IMR-90 (cell line): ENCODE measurements at regions not wholly inside any gene's neighbourhood (a gene's known extent, or its start where the extent isn't known, plus 50 kb on each side); places are given as distances from the start of the nearest gene placed in this dataset.

ENCODE experiments used
- ATAC-seq: fragments of 200-7000 bp; cut with Tn5 transposase; 2 replicates; pipeline ENCODE4 v1.9.1; 2020; ENCODE audit warnings: low read depth, mild to moderate bottlenecking, moderate library complexity
- BruUV-seq: library from RNA; stranded (reverse); fragments of 400-500 nt; replicated peaks from 2 replicates; lab custom pipeline; 2021; lab: Mats Ljungman, UMichigan
- CTCF ChIA-PET: fragments of 300-600 bp; formaldehyde crosslinking; extraction: SDS; loops from one replicate; lab custom pipeline; 2021; ENCODE audit warnings: antibody characterized with exemption; lab: Yijun Ruan, JAX
- POLR2A ChIA-PET: fragments of 300-600 bp; sonication (Branson Sonifier 250); formaldehyde crosslinking; loops from one replicate; lab custom pipeline; 2022; ENCODE audit warnings: antibody characterized with exemption; ENCODE audit not compliant: unreplicated experiment; lab: Charles Lee
- DNase-seq: peaks from one replicate; pipeline ENCODE4 v3.0.0; 2013
- H2AFZ ChIP-seq: replicated peaks from 2 replicates; pipeline ENCODE3; 2013; ENCODE audit warnings: low read length, mild to moderate bottlenecking; ENCODE audit not compliant: poor library complexity
- H2AK5ac ChIP-seq: 2 replicates; pipeline ENCODE4 v1.6.1; 2013; ENCODE audit warnings: low read depth, low read length, inconsistent platforms
- H2AK9ac ChIP-seq: replicated peaks from 2 replicates; pipeline ENCODE3; 2013; ENCODE audit warnings: mild to moderate bottlenecking, low read depth, low read length, moderate library complexity; ENCODE audit not compliant: poor library complexity
- H2BK120ac ChIP-seq: 2 replicates; pipeline ENCODE4 v1.6.1; 2013; ENCODE audit warnings: low read depth, low read length, inconsistent platforms
- H2BK15ac ChIP-seq: 3 replicates; pipeline ENCODE4 v1.6.1; 2013; ENCODE audit warnings: low read depth, low read length, inconsistent platforms
- H2BK20ac ChIP-seq: 2 replicates; pipeline ENCODE4 v1.6.1; 2013; ENCODE audit warnings: low read depth, mild to moderate bottlenecking, inconsistent platforms, low read length, moderate library complexity
- H2BK5ac ChIP-seq: 2 replicates; pipeline ENCODE4 v1.6.1; 2013; ENCODE audit warnings: mild to moderate bottlenecking, low read depth, low read length, inconsistent platforms; ENCODE audit not compliant: poor library complexity, severe bottlenecking
- H3K14ac ChIP-seq: replicated peaks from 2 replicates; pipeline ENCODE4 v1.6.1; 2013; ENCODE audit warnings: low read depth, low read length, inconsistent platforms
- H3K18ac ChIP-seq: 2 replicates; pipeline ENCODE4 v1.6.1; 2013; ENCODE audit warnings: low read depth, low read length, control low read depth
- H3K23ac ChIP-seq: 2 replicates; pipeline ENCODE4 v1.6.1; 2013; ENCODE audit warnings: low read depth, low read length, inconsistent platforms
- H3K27ac ChIP-seq: 2 replicates; pipeline ENCODE4 v1.5.1; 2013; ENCODE audit warnings: mild to moderate bottlenecking, control low read depth, low read length; ENCODE audit not compliant: insufficient read depth
- H3K27me3 ChIP-seq: 2 replicates; pipeline ENCODE4 v1.6.1; 2013; ENCODE audit warnings: low read length; ENCODE audit not compliant: control insufficient read depth, insufficient read depth
- H3K36me3 ChIP-seq: 2 replicates; pipeline ENCODE4 v1.6.1; 2013; ENCODE audit warnings: low read length, mixed read lengths; ENCODE audit not compliant: control insufficient read depth, insufficient read depth
- H3K4ac ChIP-seq: 2 replicates; pipeline ENCODE4 v1.6.1; 2013; ENCODE audit warnings: low read depth, low read length, inconsistent platforms
- H3K4me1 ChIP-seq: 2 replicates; pipeline ENCODE4 v1.6.1; 2013; ENCODE audit warnings: low read length, mixed read lengths; ENCODE audit not compliant: control insufficient read depth, insufficient read depth
- H3K4me2 ChIP-seq: 2 replicates; pipeline ENCODE4 v1.6.1; 2013; ENCODE audit warnings: low read depth, mild to moderate bottlenecking, control low read depth, low read length, moderate library complexity
- H3K4me3 ChIP-seq: 2 replicates; pipeline ENCODE4 v1.5.1; 2013; ENCODE audit warnings: low read depth, mild to moderate bottlenecking, control low read depth, low read length, moderate library complexity; ENCODE audit not compliant: insufficient read depth
- H3K56ac ChIP-seq: 2 replicates; pipeline ENCODE4 v1.6.1; 2013; ENCODE audit warnings: low read length, inconsistent platforms; ENCODE audit not compliant: insufficient read depth; ENCODE audit errors: extremely low read depth
- H3K79me1 ChIP-seq, 2 experiments: 2 replicates each; pipeline ENCODE4 v1.6.1; 2013; ENCODE audit warnings: low read length in 2 of 2, inconsistent platforms in 1 of 2, low read depth in 1 of 2
- H3K9ac ChIP-seq: 2 replicates; pipeline ENCODE4 v1.6.1; 2013; ENCODE audit warnings: low read depth, low read length, control low read depth
- H3K9me1 ChIP-seq: 2 replicates; pipeline ENCODE4 v1.6.1; 2013; ENCODE audit warnings: low read length, inconsistent platforms; ENCODE audit not compliant: insufficient read depth
- H3K9me3 ChIP-seq: 2 replicates; pipeline ENCODE4 v1.6.1; 2013; ENCODE audit warnings: low read length; ENCODE audit not compliant: control insufficient read depth, insufficient read depth
- H4K20me1 ChIP-seq: 2 replicates; pipeline ENCODE4 v1.6.1; 2013; ENCODE audit warnings: low read length, inconsistent platforms; ENCODE audit not compliant: insufficient read depth
- H4K5ac ChIP-seq: 2 replicates; pipeline ENCODE4 v1.6.1; 2013; ENCODE audit warnings: mild to moderate bottlenecking, low read depth, low read length, control low read depth
- H4K8ac ChIP-seq, 2 experiments: 2 replicates each; pipeline ENCODE4 v1.6.1; 2013; ENCODE audit warnings: low read depth in 2 of 2, low read length in 2 of 2, control low read depth in 1 of 2, inconsistent platforms in 1 of 2
- H4K91ac ChIP-seq: 2 replicates; pipeline ENCODE4 v1.6.1; 2013; ENCODE audit warnings: low read depth, low read length, inconsistent platforms; ENCODE audit not compliant: insufficient read depth
- MXI1 ChIP-seq: IDR thresholded peaks from 2 replicates; pipeline ENCODE4 v1.6.1; 2012; ENCODE audit warnings: low read depth, mild to moderate bottlenecking, low read length, moderate library complexity, borderline replicate concordance
- WGBS, 2 experiments: methylation state at CpG; one replicate each; pipeline versions ENCODE4 v1.1.5 to v1.1.7; 2013; ENCODE audit warnings: missing lambda C conversion rate in 2 of 2; ENCODE audit not compliant: insufficient read length in 1 of 2; ENCODE audit errors: extremely low coverage in 2 of 2; 5-methylcytosine and 5-hydroxymethylcytosine counted together
- dilution Hi-C: fragments of 300-500 bp; cut with HindIII; formaldehyde crosslinking; loops from one replicate; pipeline ENCODE4 v1.14.3; 2018; ENCODE audit warnings: low sequenced_read_pairs; ENCODE audit not compliant: unreplicated experiment
- in situ Hi-C: fragments of 300-500 bp; cut with MboI; formaldehyde crosslinking; loops from 3 replicates; pipeline ENCODE4 v1.14.3; 2019; ENCODE audit warnings: low sequenced_read_pairs, inconsistent platforms, mixed read lengths
- intact Hi-C: fragments of 100-400 bp; cut with micrococcal nuclease; formaldehyde crosslinking; loops from 2 replicates; pipeline ENCODE4 v1.10.0; 2022

DNA sequence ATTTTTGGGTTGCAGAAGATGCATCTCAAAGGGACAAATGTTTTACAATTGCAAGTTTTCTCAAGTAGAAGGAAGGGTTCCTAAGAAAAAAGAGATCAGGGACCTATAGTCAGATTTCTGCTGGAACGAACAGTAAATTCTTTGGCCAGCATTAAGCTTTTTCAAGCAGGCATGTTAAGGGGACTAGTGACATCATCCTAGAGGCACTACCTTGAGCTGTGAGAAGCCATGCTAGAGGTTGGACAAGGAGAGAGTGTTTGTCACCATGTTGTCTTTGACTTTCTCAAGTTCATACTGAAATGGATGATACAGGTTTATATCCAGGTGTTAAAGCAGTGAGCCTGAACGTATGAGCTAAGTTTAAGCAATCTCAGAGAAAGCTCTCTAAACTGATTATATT, 85.2 kb upstream of the WDR72 start:
- BruUV-seq, result no TSS peak
- no peak overlapping the region for H3K18ac ChIP-seq
- ChIA-PET POLR2A (no interaction called here), CTCF (no interaction called here)
- no peak overlapping the region for H3K14ac ChIP-seq
- in situ Hi-C loops (no loop called here), dilution Hi-C loops (no loop called here), intact Hi-C loops (no loop called here)
- ATAC-seq (no peak), DNase-seq (no peak)
- H3K4ac ChIP-seq, result no peak overlapping the region
- no peak for TF ChIP-seq MXI1
- H2AK5ac ChIP-seq, result no peak overlapping the region
- H2BK15ac ChIP-seq, result no peak overlapping the region
- no peaks in the 10 kb centered on the region for H3K36me3 ChIP-seq
- no peaks in the 10 kb centered on the region for H3K27me3 ChIP-seq
- H3K27ac ChIP-seq, result no peak overlapping the region
- H3K56ac ChIP-seq, result no peak overlapping the region
- no peak overlapping the region for H3K4me2 ChIP-seq
- H3K9me1 ChIP-seq, result no peaks in the 10 kb centered on the region
- 60% methylated on average over 1 of the region's 2 CpGs; no CpG with 5 or more reads in 1 of the 2 experiments for WGBS, 2 experiments
- no peak overlapping the region for H3K4me3 ChIP-seq
- H4K5ac ChIP-seq, result no peak overlapping the region
- no peaks in the 10 kb centered on the region for H4K20me1 ChIP-seq
- H4K91ac ChIP-seq, result no peak overlapping the region
- H3K4me1 ChIP-seq, result no peaks in the 10 kb centered on the region
- H3K23ac ChIP-seq, result no peak overlapping the region
- no peak overlapping the region for H2AK9ac ChIP-seq
- H2BK120ac ChIP-seq, result no peak overlapping the region
- no peak overlapping the region for H2BK20ac ChIP-seq
- H3K79me1 ChIP-seq, result no peaks in the 10 kb centered on the region
- H3K9me3 ChIP-seq, result peaks cover 6% of the 10 kb centered on the region
- no peak overlapping the region for H2BK5ac ChIP-seq
- H3K9ac ChIP-seq, result no peak overlapping the region
- H2AFZ ChIP-seq, result no peak overlapping the region
- H4K8ac ChIP-seq, result no peak overlapping the region
